ENCODE measurements at regions not wholly inside any gene's neighbourhood (a gene's known extent, or its start where the extent isn't known, plus 50 kb on each side); places are given as distances from the start of the nearest gene placed in this dataset.
A peak's percentile ranks its signal among the peaks of the same experiment; 100 is the strongest.
"Not testable (repeated sequence)": the region's sequence is repeated elsewhere in the genome, so short reads cannot be mapped to it uniquely, and the experiment has no call there.

DNA sequence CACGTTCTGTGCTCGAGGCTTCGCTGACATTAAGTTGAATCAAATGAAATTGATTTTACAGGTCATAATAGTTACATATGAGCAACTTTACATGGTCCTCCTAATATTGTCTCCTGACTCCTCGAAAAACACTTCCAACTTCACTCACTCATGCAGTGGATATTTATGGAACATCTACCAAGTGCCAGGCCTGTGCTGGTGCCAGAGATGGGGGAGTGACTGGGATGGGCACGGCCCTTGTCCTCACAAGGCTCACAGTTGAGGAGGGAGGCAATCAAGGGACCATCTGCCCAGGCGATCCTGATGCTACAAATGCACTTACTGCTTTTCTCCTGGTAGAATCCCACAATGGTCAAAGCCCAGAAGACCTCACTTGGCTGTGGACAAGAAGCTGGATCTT, 426.4 kb downstream of the PREX1 start:
- Histone ChIP-seq H3K27ac (no peak overlapping the region), H3K4me3 (no peak overlapping the region), H3K9me3 (no peaks in the 10 kb centered on the region), H3K36me3 (no peaks in the 10 kb centered on the region), H3K27me3 (no peaks in the 10 kb centered on the region), H3K4me1 (no peaks in the 10 kb centered on the region)
- ATAC-seq (no peak), FAIRE-seq (no peak), DNase-seq (no peak)
- intact Hi-C loops (cut with DNase I): no loop called here
- WGBS, 2 donors: 65 to 85% methylated on average over 6 of the region's 6 CpGs
- TF ChIP-seq, protein P1, sequence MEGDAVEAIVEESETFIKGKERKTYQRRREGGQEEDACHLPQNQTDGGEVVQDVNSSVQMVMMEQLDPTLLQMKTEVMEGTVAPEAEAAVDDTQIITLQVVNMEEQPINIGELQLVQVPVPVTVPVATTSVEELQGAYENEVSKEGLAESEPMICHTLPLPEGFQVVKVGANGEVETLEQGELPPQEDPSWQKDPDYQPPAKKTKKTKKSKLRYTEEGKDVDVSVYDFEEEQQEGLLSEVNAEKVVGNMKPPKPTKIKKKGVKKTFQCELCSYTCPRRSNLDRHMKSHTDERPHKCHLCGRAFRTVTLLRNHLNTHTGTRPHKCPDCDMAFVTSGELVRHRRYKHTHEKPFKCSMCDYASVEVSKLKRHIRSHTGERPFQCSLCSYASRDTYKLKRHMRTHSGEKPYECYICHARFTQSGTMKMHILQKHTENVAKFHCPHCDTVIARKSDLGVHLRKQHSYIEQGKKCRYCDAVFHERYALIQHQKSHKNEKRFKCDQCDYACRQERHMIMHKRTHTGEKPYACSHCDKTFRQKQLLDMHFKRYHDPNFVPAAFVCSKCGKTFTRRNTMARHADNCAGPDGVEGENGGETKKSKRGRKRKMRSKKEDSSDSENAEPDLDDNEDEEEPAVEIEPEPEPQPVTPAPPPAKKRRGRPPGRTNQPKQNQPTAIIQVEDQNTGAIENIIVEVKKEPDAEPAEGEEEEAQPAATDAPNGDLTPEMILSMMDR (IDR thresholded peaks at IDR 0.05): no peak

DNA sequence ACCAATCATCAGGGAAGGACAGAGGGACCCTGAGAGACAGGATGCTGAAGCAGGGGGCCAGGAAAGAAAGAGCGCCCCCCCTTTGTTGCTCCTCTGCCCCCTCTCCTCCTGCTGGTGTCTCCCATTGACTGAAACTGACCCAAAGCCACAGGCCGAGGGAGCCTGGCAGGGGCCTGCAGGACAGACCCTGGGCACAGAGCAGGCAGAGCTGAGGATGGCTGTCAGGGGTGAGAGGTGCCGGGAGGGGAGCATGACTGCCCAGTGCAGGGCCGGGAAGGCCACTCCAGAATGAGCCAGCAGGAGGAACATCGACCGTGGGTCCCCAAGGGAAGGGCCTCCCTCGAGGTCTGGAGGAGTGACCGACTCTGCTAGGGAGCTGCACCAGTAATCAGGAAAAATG, 427.8 kb downstream of the PREX1 start:
- 70 to 79% methylated on average over 8 of the region's 8 CpGs for WGBS, 2 donors
- Histone ChIP-seq H3K27me3 (no peaks in the 10 kb centered on the region), H3K4me3 (no peak overlapping the region), H3K9me3 (no peaks in the 10 kb centered on the region), H3K27ac (no peak overlapping the region), H3K36me3 (no peaks in the 10 kb centered on the region), H3K4me1 (no peaks in the 10 kb centered on the region)
- FAIRE-seq (no peak), ATAC-seq (no peak), DNase-seq (no peak)
- intact Hi-C loops (cut with DNase I): no loop called here
- TF ChIP-seq, protein P1 (IDR thresholded peaks at IDR 0.05): no peak

DNA sequence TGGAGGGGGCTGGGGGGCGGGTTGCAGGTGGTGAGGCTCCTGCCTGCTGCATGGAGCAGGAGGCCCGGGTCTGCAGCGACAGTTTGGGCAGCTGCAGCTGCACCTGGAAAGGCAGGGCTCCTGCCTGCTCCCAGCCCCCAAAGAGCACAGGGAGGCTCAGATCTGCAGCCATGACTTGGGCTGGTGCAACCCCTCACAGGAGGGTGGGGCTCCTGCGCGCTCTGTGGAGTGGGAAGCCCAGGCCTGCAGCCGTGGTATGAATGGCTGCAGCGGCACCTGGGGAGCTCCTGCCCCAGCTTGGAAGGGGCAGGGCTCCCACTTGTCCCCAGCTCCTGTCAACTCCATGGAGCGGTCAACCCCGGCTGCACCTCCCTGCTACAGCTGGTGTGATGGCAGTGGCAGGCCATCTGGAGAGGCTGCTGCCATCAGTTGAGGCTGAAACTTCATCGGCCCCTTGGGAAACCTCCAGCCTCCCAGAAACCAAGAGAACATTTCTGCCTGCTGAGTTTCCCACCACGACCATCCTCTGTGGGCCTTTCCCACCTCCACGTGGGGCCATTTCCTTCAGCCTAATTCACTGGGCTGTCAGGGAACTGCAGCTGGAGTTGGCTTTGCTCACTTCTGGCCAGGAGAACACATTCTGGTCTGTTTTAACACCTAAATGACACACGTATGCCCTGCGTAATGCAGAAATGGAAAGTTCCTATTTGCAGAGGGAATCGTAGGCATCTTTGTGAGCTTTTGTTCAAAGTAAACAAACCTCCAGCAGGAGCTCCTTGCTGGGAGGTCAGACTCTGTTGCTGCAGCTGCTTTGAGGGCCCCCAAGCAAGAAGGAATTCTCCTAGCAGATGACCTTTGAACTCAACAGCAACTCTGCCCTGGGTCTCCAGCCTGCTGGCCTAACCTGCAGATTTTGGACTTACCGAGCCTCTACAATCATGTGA, 429.0 kb downstream of the PREX1 start:
- FAIRE-seq (no peak), ATAC-seq (peak in 2 of 4 donors; percentile 11 to 18), DNase-seq (no peak)
- H3K36me3 ChIP-seq: no peaks in the 10 kb centered on the region
- H3K27ac ChIP-seq: no peak overlapping the region
- no peaks in the 10 kb centered on the region for H3K9me3 ChIP-seq
- intact Hi-C loops (cut with DNase I): no loop called here
- H3K4me1 ChIP-seq: no peaks in the 10 kb centered on the region
- no peak overlapping the region for H3K4me3 ChIP-seq
- WGBS, 2 donors: 68 to 70% methylated on average over 16 of the region's 16 CpGs
- TF ChIP-seq, protein P1 (IDR thresholded peaks at IDR 0.05): no peak
- no peaks in the 10 kb centered on the region for H3K27me3 ChIP-seq

DNA sequence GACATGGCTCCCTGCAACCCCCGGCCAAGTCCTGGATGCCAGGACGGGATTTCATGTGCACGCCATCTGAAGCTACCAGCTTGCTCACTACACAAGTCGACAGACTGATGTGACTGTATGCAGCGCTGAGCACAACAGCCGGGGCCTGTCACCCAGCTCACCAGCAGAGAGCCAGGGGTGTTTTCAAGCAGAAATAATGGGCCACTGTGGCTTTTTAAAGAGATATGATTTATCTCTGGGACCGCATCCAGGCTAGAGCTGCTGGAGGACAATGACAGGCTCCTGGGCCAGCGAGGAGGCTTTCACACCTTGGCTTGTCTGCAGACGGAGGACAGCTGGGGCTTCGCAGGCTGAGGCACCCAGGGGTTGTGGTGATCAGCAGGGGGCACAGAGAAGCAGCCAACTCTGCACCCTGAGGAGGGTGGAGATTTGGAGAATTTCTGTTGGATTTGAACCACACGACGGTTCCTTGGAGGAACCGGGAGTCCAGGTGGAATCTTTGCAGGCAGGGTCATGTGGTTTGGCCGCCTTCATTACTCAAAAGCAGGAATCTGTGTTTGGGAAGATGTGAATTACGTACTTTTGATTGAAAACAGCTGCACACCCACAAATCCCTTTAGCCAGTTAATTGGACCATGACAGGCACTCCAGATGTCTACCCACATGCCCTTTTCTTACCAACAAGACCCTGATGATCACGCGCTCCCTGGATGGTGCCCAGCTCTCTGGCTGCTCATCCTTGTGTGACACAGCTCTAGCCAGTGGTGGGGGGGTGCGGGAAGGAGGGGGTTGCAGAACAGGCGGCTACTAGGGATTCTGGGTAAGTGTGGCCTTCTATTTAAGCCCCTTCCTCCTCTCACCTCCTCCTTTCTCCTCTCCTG, 430.6 kb downstream of the PREX1 start:
- H3K27me3 ChIP-seq; H3K36me3 ChIP-seq; H3K27ac ChIP-seq; H3K9me3 ChIP-seq; FAIRE-seq; ATAC-seq; H3K4me1 ChIP-seq; DNase-seq; H3K4me3 ChIP-seq; intact Hi-C loops (cut with DNase I): not testable (repeated sequence)
- WGBS, 2 donors: 71 to 80% methylated on average over 19 of the region's 19 CpGs

DNA sequence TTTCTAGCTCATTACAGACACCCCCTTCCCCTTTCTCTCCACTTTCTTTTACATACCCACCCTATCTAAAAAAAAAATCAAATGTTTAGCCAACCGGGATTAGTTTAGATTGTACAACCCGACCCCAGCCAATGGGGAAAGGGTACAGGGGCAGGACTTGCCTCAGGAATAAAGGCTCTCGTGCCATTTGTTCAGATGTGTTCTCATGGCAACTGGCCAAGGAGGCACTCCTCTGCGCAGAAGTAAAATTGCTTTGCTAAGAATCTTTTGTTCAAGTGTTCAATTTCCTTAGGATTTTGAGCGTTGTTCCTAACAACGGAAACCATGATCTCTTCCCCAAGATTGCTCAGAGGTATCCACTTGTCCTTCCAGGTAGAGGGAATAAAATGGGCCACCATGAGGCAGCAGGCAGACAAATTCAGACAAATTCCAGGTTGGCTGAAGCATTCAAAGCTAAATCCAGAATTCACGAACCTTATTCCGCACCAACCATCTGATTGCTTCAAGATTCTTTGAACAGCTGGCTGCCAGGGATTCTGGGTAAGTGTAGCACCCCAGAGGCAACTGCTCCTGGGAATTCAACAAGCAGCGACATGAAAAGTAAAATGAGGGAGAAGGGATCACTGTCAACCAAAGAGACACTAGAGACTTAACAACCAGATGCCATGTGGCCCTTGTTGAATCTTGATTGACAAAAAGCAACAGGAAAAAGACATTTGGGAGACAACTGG, 431.8 kb downstream of the PREX1 start:
- FAIRE-seq (no peak), ATAC-seq (no peak), DNase-seq (no peak)
- TF ChIP-seq, protein P1 (IDR thresholded peaks at IDR 0.05): no peak
- intact Hi-C loops (cut with DNase I): no loop called here
- Histone ChIP-seq H3K4me1 (no peaks in the 10 kb centered on the region), H3K36me3 (no peaks in the 10 kb centered on the region), H3K27ac (no peak overlapping the region), H3K9me3 (no peaks in the 10 kb centered on the region), H3K4me3 (no peak overlapping the region), H3K27me3 (no peaks in the 10 kb centered on the region)
- 63 to 71% methylated on average over 9 of the region's 9 CpGs for WGBS, 2 donors
